MM.1S (cell line): ENCODE measurements at regions not wholly inside any gene's neighbourhood (a gene's known extent, or its start where the extent isn't known, plus 50 kb on each side); places are given as distances from the start of the nearest gene placed in this dataset.

Experiments used
- DNase-seq: peaks from one replicate; pipeline ENCODE4 v3.0.0-alpha.2; 2015
- H2AFZ ChIP-seq: fragments of 300-600 bp; sonication (generic); 2 replicates; pipeline ENCODE4 v1.6.0; 2016; ENCODE audit warnings: antibody characterized with exemption, low read length
- H3F3A ChIP-seq: fragments of 300-600 bp; sonication (generic); 2 replicates; pipeline ENCODE4 v1.6.1; 2016; ENCODE audit warnings: mild to moderate bottlenecking, antibody characterized with exemption, low read length, moderate library complexity, mixed read lengths; ENCODE audit not compliant: insufficient read depth
- H3K27ac ChIP-seq: fragments of 300-600 bp; sonication (generic); 2 replicates; pipeline ENCODE4 v1.5.1; 2016; ENCODE audit warnings: mild to moderate bottlenecking, low read length
- H3K27me3 ChIP-seq: fragments of 300-600 bp; sonication (generic); replicated peaks from 2 replicates; pipeline ENCODE4 v1.6.0; 2016; ENCODE audit warnings: low read length; ENCODE audit not compliant: insufficient read depth
- H3K36me3 ChIP-seq: fragments of 300-600 bp; sonication (generic); replicated peaks from 2 replicates; pipeline ENCODE4 v1.6.1; 2016; ENCODE audit warnings: mild to moderate bottlenecking, low read length, mixed read lengths; ENCODE audit not compliant: insufficient read depth
- H3K4me1 ChIP-seq: fragments of 300-600 bp; sonication (generic); 2 replicates; pipeline ENCODE4 v1.6.1; 2016; ENCODE audit warnings: low read length, mixed read lengths
- H3K4me2 ChIP-seq: fragments of 300-600 bp; sonication (generic); 2 replicates; pipeline ENCODE4 v1.6.0; 2016; ENCODE audit warnings: low read depth, low read length
- H3K4me3 ChIP-seq: fragments of 300-600 bp; sonication (generic); 2 replicates; pipeline ENCODE4 v1.5.1; 2016; ENCODE audit warnings: low read length, mixed read lengths
- H3K79me2 ChIP-seq: fragments of 300-600 bp; sonication (generic); 2 replicates; pipeline ENCODE4 v1.6.1; 2016; ENCODE audit warnings: mixed run types, low read length, mixed read lengths
- H3K9ac ChIP-seq: fragments of 300-600 bp; sonication (generic); 2 replicates; pipeline ENCODE4 v1.6.1; 2016; ENCODE audit warnings: low read length, mixed read lengths
- H3K9me2 ChIP-seq: fragments of 300-600 bp; sonication (generic); replicated peaks from 2 replicates; pipeline ENCODE4 v1.6.1; 2016; ENCODE audit warnings: mild to moderate bottlenecking, low read length, mixed read lengths; ENCODE audit not compliant: insufficient read depth
- H3K9me3 ChIP-seq: fragments of 300-600 bp; sonication (generic); replicated peaks from 2 replicates; pipeline ENCODE4 v1.6.1; 2016; ENCODE audit warnings: mild to moderate bottlenecking, low read length, mixed read lengths; ENCODE audit not compliant: insufficient read depth
- H4K20me1 ChIP-seq: fragments of 300-600 bp; sonication (generic); 2 replicates; pipeline ENCODE4 v1.6.1; 2016; ENCODE audit warnings: mild to moderate bottlenecking, low read length, moderate library complexity, mixed read lengths; ENCODE audit not compliant: insufficient read depth
- EZH2 ChIP-seq: fragments of 300-600 bp; sonication (generic); optimal IDR thresholded peaks from 2 replicates; pipeline ENCODE3; 2017; ENCODE audit warnings: low read depth, mild to moderate bottlenecking, antibody characterized with exemption, low read length, mixed read lengths
- EZH2phosphoT487 ChIP-seq: fragments of 300-600 bp; sonication (generic); IDR thresholded peaks from 2 replicates; pipeline ENCODE4 v1.6.1; 2018; ENCODE audit warnings: antibody characterized with exemption, low read length
- TF ChIP-seq, protein P1 (sequence below): fragments of 300-600 bp; sonication (generic); IDR thresholded peaks from 2 replicates; pipeline ENCODE4 v1.5.1; 2016; ENCODE audit warnings: antibody characterized with exemption, low read length, mixed read lengths

DNA sequence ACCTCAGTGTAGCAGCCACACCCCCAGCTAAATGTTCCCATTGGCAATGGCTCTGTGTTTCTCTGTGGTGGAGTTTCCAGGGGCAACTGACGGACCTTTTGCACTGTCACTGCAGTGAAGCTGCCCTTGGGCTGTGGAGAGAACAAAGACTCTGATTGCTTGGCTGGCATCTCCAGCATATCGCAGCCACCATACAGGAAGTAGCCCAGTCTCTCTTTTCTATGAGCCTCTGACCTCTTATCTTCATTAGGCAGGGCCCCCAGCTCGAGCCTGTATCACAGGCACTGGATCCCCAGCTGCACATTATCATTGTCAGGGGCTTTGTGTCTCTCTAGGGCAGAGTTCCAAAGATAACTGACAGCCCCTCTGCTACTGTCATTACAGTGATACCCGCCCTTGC, 483.5 kb downstream of the ARAP2 start:
- Histone ChIP-seq H3K9ac (no peak overlapping the region), H2AFZ (no peak overlapping the region), H3F3A (no peaks in the 10 kb centered on the region), H3K4me1 (no peaks in the 10 kb centered on the region), H3K27me3 (no peaks in the 10 kb centered on the region), H3K9me3 (no peaks in the 10 kb centered on the region), H3K4me3 (no peak overlapping the region), H3K9me2 (no peaks in the 10 kb centered on the region), H3K36me3 (no peaks in the 10 kb centered on the region), H3K79me2 (no peaks in the 10 kb centered on the region), H4K20me1 (no peaks in the 10 kb centered on the region), H3K27ac (no peak overlapping the region), H3K4me2 (no peak overlapping the region)
- no peak for DNase-seq
- TF ChIP-seq, protein P1, sequence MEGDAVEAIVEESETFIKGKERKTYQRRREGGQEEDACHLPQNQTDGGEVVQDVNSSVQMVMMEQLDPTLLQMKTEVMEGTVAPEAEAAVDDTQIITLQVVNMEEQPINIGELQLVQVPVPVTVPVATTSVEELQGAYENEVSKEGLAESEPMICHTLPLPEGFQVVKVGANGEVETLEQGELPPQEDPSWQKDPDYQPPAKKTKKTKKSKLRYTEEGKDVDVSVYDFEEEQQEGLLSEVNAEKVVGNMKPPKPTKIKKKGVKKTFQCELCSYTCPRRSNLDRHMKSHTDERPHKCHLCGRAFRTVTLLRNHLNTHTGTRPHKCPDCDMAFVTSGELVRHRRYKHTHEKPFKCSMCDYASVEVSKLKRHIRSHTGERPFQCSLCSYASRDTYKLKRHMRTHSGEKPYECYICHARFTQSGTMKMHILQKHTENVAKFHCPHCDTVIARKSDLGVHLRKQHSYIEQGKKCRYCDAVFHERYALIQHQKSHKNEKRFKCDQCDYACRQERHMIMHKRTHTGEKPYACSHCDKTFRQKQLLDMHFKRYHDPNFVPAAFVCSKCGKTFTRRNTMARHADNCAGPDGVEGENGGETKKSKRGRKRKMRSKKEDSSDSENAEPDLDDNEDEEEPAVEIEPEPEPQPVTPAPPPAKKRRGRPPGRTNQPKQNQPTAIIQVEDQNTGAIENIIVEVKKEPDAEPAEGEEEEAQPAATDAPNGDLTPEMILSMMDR: no peak
- TF ChIP-seq EZH2 (no peak), EZH2phosphoT487 (no peak)

DNA sequence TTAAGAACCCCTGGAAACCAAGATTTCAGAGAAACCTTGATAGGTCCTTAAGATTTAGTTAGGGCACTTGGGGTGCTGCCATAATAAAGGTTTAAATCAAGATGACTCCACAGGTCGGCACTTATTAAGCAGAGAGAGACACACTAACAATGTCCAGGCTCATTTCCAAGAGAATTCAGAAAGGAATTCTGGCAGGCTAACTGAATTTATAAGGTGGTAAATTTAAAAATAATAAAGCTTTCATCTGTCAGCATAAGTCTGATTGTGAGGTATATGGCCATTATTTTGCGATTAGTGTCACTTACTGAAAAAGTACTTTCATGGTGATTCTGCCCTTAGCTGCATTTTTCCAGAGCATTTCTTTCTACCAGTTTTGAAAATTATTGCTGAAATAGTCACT, 472.7 kb downstream of the ARAP2 start:
- H3K27ac ChIP-seq: no peak overlapping the region
- no peak overlapping the region for H3K4me2 ChIP-seq
- no peak for TF ChIP-seq EZH2phosphoT487
- no peak overlapping the region for H3K9ac ChIP-seq
- H3F3A ChIP-seq: no peaks in the 10 kb centered on the region
- H4K20me1 ChIP-seq: no peaks in the 10 kb centered on the region
- no peak overlapping the region for H3K4me3 ChIP-seq
- no peaks in the 10 kb centered on the region for H3K36me3 ChIP-seq
- H3K79me2 ChIP-seq: no peaks in the 10 kb centered on the region
- H3K4me1 ChIP-seq: no peaks in the 10 kb centered on the region
- H3K27me3 ChIP-seq: no peaks in the 10 kb centered on the region
- no peak for DNase-seq
- no peaks in the 10 kb centered on the region for H3K9me3 ChIP-seq
- no peaks in the 10 kb centered on the region for H3K9me2 ChIP-seq
- H2AFZ ChIP-seq: no peak overlapping the region

DNA sequence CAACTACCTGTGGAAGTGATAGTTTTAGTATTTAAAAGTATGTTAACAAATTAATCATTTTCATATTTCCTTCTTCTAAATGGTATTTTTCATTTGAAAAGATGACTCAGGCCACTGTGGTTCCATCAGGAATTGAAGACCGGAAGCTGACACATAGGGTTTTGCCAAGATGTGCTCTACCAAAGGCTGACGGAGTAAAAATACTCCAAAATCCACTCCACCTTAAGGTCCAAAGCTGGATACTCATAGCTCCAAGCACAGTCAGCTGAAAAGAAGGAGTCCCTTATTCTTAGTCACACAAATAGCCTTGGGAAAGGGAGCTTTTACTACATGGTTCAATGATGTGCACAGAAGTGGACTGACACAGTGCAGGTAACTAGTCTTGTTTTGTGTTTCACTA, 472.0 kb downstream of the ARAP2 start:
- Histone ChIP-seq H3K4me3 (no peak overlapping the region), H3K9me2 (no peaks in the 10 kb centered on the region), H3K27ac (no peak overlapping the region), H3K4me2 (no peak overlapping the region), H3K36me3 (no peaks in the 10 kb centered on the region), H4K20me1 (no peaks in the 10 kb centered on the region), H3K79me2 (no peaks in the 10 kb centered on the region), H3F3A (no peaks in the 10 kb centered on the region), H3K4me1 (no peaks in the 10 kb centered on the region), H3K9me3 (no peaks in the 10 kb centered on the region), H3K9ac (no peak overlapping the region), H2AFZ (no peak overlapping the region), H3K27me3 (no peaks in the 10 kb centered on the region)
- DNase-seq: no peak
- TF ChIP-seq EZH2phosphoT487 (no peak), EZH2 (no peak)
- TF ChIP-seq, protein P1: no peak

DNA sequence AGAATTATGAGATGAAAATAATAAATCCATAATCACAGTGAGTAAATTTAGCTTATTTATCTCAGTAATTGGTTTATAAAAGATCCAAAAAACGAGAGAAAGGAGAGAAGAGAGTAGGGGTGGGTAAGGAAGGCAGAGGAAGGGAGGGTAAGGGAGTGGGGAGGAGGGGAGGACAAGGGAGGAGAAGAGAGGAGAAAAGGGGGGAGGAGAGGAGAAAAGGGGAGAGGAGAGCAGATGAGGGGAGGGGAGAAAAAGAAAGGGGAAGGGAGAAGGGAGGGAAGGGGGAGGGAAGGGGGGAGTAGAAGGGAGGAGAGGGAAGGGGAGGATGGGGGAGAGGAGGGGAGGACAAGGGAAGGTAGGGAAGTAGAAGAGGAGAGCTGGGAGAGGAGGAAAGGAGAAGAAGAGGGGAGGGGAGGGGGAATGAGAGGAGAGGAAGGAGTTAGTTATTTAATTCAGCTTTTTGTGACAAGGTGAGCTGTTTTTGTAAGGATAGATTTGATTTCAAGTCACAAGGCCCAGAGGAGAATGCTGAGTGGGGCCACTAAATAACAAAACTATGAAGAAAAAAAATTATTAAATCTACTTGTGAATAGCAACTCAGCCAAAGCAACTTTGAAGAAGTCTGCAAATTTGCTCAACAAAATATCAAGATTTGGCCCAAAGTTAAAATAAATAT, 454.3 kb downstream of the ARAP2 start:
- no peak for TF ChIP-seq EZH2phosphoT487
- TF ChIP-seq, protein P1: no peak
- no peak for TF ChIP-seq EZH2
- H3K9me2 ChIP-seq: no peaks in the 10 kb centered on the region

More for the DNA sequence above, 454.3 kb downstream of the ARAP2 start:
- H3K4me3 ChIP-seq: no peak overlapping the region
- no peaks in the 10 kb centered on the region for H3F3A ChIP-seq
- H3K79me2 ChIP-seq: no peaks in the 10 kb centered on the region
- no peaks in the 10 kb centered on the region for H4K20me1 ChIP-seq
- no peaks in the 10 kb centered on the region for H3K36me3 ChIP-seq
- H3K9ac ChIP-seq: no peak overlapping the region
- H3K9me3 ChIP-seq: no peaks in the 10 kb centered on the region
- no peak overlapping the region for H3K27ac ChIP-seq
- H3K27me3 ChIP-seq: no peaks in the 10 kb centered on the region
- H3K4me2 ChIP-seq: no peak overlapping the region
- DNase-seq: no peak
- H2AFZ ChIP-seq: no peak overlapping the region
- H3K4me1 ChIP-seq: no peaks in the 10 kb centered on the region
